Kidney epithelial cell (primary cell): ENCODE measurements at regions not wholly inside any gene's neighbourhood (a gene's known extent, or its start where the extent isn't known, plus 50 kb on each side); places are given as distances from the start of the nearest gene placed in this dataset.

Experiments
- DNase-seq: peaks from one replicate; pipeline ENCODE4 v3.0.0-alpha.2; 2010; ENCODE audit warnings: low read depth
- H3K27me3 ChIP-seq: 2 replicates; pipeline ENCODE4 v1.6.0; 2011; ENCODE audit warnings: low read length; ENCODE audit not compliant: control insufficient read depth, insufficient read depth
- H3K36me3 ChIP-seq: 2 replicates; pipeline ENCODE4 v1.5.1; 2011; ENCODE audit warnings: low read length; ENCODE audit not compliant: control insufficient read depth, insufficient read depth
- H3K4me3 ChIP-seq: 2 replicates; pipeline ENCODE4 v1.5.1; 2011; ENCODE audit warnings: low read depth, mild to moderate bottlenecking, control low read depth, low read length
- TF ChIP-seq, protein P1 (sequence below): IDR thresholded peaks from 2 replicates; pipeline ENCODE4 v1.5.1; 2011; ENCODE audit warnings: mild to moderate bottlenecking, moderate library complexity, low read length, control low read depth, inconsistent platforms; ENCODE audit not compliant: insufficient read depth, poor library complexity, severe bottlenecking

GRCh38 chr14:58820032-58820431, 182.3 kb downstream of the DACT1 start:
- Histone ChIP-seq H3K27me3 (no peaks in the 10 kb centered on the region), H3K4me3 (no peak overlapping the region), H3K36me3 (no peaks in the 10 kb centered on the region)
- DNase-seq = no peak
- TF ChIP-seq, protein P1, sequence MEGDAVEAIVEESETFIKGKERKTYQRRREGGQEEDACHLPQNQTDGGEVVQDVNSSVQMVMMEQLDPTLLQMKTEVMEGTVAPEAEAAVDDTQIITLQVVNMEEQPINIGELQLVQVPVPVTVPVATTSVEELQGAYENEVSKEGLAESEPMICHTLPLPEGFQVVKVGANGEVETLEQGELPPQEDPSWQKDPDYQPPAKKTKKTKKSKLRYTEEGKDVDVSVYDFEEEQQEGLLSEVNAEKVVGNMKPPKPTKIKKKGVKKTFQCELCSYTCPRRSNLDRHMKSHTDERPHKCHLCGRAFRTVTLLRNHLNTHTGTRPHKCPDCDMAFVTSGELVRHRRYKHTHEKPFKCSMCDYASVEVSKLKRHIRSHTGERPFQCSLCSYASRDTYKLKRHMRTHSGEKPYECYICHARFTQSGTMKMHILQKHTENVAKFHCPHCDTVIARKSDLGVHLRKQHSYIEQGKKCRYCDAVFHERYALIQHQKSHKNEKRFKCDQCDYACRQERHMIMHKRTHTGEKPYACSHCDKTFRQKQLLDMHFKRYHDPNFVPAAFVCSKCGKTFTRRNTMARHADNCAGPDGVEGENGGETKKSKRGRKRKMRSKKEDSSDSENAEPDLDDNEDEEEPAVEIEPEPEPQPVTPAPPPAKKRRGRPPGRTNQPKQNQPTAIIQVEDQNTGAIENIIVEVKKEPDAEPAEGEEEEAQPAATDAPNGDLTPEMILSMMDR = no peak

DNA sequence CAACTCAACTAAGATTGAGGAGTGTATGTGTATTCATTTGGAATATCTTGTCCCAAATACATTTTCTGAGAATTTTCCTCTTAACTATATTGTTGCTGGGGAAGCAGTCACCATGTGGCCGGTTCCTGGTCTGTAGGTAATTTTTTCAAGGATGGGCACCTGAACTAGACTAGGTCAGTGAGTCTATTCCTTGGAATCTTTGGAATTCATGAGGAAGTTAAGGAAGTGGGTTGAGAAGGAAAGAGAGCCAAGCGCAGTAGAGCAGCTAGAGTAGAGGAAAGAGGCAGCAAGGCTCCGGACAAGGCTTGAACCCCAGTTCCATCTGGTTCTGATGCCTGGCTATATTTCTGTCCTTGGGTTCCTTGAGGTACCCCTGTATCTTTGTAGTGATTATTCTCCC, 183.7 kb downstream of the DACT1 start:
- TF ChIP-seq, protein P1 = no peak
- Histone ChIP-seq H3K36me3 (no peaks in the 10 kb centered on the region), H3K4me3 (no peak overlapping the region), H3K27me3 (no peaks in the 10 kb centered on the region)
- DNase-seq = no peak

DNA sequence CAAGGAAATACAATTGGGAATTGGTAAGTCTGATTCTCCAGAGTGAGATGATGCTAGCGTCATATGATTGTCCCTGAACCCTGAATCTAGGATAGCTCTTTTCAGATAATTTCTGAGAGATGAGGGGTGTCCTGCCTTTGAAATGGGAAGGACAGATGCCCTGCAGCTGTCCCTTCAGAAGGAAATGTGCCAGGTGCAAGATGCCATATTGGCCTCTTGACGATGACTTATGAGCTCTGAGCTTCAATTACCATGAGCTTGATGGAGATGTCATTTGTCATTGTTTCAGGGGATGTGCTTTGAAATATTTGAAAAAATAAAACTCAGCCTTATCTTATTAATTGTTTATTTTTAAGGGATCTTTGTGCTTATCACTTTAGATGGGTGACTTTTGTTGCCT, 185.1 kb downstream of the DACT1 start:
- DNase-seq = no peak
- H3K4me3 ChIP-seq = no peak overlapping the region
- H3K36me3 ChIP-seq = no peaks in the 10 kb centered on the region
- TF ChIP-seq, protein P1 = no peak
- no peaks in the 10 kb centered on the region for H3K27me3 ChIP-seq

DNA sequence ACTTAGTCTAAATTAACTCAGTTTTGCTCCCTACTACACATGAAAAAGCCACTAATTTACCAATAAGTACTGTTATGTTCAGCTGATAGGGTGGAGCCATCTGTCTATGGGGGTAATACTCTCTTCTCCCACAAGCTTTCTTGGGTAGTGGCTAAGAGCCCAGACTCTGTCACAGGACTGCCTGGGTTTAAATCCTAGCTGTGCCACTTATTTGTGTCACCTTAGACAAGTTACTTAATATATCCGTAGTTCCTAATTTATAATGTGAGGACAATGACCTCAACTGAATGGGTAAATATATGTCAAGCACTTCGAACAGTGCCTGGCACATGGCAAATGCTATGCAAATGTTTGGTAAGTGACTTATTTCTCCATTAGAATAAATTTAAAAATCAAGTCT, 185.6 kb downstream of the DACT1 start:
- TF ChIP-seq, protein P1 = no peak
- H3K36me3 ChIP-seq = no peaks in the 10 kb centered on the region
- no peak overlapping the region for H3K4me3 ChIP-seq
- DNase-seq = no peak
- H3K27me3 ChIP-seq = no peaks in the 10 kb centered on the region

DNA sequence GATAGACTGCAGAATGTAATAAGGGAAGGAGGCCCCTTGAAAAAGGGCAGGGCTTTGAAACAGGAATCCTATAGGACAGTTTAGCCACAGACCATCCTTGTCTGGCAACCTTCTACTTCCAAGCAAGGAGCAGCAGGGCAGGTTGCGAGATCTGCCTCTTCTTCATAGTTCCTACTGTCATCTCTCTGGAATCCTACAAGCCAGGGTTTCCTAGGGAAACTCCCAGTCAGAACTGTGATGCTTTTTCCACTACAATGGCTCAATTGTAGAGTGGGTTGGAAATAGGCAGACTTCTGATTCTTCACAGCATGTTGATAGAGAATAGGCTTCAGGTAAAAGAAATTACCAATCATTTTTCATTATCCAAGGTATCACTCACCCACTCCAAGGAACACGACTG, 186.3 kb downstream of the DACT1 start:
- Histone ChIP-seq H3K27me3 (no peaks in the 10 kb centered on the region), H3K4me3 (no peak overlapping the region), H3K36me3 (no peaks in the 10 kb centered on the region)
- TF ChIP-seq, protein P1 = no peak
- DNase-seq = no peak

DNA sequence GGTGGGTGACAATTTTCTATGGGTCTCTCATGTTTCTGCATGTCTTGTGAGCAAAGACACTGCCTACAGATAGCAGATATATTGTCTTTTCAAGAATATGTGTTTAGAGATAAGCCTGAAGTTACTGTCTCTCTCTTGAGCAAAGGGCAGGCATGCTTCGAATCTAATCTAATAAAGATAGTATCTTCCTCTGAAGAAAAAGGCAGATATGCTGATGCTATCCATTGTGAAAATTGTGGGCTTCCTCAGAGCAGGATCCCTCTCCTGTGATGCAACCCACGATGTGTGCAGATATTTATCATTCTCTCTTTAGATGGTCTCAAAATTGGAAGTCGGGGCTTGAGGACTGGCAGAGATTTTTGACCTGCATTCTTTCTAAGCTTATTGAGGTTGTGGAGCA, 187.0 kb downstream of the DACT1 start:
- no peak overlapping the region for H3K4me3 ChIP-seq
- H3K36me3 ChIP-seq = no peaks in the 10 kb centered on the region
- DNase-seq = no peak
- TF ChIP-seq, protein P1 = no peak
- no peaks in the 10 kb centered on the region for H3K27me3 ChIP-seq
